ENCODE measurements at regions not wholly inside any gene's neighbourhood (a gene's known extent, or its start where the extent isn't known, plus 50 kb on each side); places are given as distances from the start of the nearest gene placed in this dataset.

DNA sequence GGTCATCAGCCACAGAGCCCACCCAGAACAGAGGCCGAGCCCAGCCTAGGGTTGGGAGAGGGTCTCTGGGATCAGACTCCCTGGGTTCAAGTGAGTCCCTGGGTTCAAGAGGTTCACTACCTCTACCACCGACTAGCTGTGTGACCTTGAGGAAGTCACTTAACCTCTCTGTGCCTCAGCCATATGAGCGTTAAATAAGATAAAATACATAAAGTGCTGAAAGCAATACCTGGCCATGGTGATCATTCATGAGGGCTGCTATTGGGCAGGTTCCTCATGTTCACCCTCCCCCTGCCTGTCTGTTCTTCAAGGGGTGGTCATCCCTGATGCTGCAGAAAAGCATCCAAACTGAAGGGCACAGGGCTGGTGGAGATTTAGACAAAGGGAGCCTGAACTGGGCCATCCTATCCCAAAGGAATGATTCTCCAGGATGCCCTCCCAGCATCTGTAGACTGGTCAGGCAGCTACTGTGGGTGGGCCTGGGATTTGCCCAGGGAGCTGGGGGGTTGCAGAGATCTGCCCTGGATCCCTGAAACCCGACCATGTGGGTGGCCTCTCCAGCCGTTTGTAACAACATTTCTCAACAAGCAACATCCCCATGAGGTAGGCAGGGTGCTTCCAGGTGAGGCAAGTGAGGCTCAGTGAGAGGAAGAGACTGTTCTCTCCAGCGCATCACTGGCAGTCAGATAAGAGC lies 196.6 kb downstream of the MATN1 start:
- no peaks in the 10 kb centered on the region for H3K9me3 ChIP-seq (ENCODE audit: control insufficient read depth, low read depth, low read length)
- no peaks in the 10 kb centered on the region for H3K79me2 ChIP-seq (ENCODE audit: control insufficient read depth, insufficient read depth, low read length)
- H3K9ac ChIP-seq (ENCODE audit: control insufficient read depth, extremely low read depth, insufficient read depth, low read length), result no peak overlapping the region
- peaks cover 42% of the 10 kb centered on the region for H3K4me1 ChIP-seq (ENCODE audit: control insufficient read depth, extremely low read depth, insufficient read depth, low read length)
- no peak overlapping the region for H3K27ac ChIP-seq (ENCODE audit: control insufficient read depth, insufficient read depth, low read length)
- H3K9me1 ChIP-seq (ENCODE audit: control insufficient read depth, extremely low read depth, insufficient read depth, low read length), result peaks cover 2% of the 10 kb centered on the region
- H3K27me3 ChIP-seq (ENCODE audit: control insufficient read depth, extremely low read depth, insufficient read depth, low read length), result no peaks in the 10 kb centered on the region
- H3K36me3 ChIP-seq (ENCODE audit: control insufficient read depth in 2 of 2, extremely low read depth in 1 of 2, insufficient read depth in 2 of 2, low read length in 2 of 2), result no peaks in the 10 kb centered on the region
- no peaks in the 10 kb centered on the region for H4K20me1 ChIP-seq (ENCODE audit: control insufficient read depth, extremely low read depth, insufficient read depth, low read length)
- TF ChIP-seq EZH2 (IDR thresholded peaks at IDR 0.05; ENCODE audit: low read length), result no peak
- TF ChIP-seq, protein P1, sequence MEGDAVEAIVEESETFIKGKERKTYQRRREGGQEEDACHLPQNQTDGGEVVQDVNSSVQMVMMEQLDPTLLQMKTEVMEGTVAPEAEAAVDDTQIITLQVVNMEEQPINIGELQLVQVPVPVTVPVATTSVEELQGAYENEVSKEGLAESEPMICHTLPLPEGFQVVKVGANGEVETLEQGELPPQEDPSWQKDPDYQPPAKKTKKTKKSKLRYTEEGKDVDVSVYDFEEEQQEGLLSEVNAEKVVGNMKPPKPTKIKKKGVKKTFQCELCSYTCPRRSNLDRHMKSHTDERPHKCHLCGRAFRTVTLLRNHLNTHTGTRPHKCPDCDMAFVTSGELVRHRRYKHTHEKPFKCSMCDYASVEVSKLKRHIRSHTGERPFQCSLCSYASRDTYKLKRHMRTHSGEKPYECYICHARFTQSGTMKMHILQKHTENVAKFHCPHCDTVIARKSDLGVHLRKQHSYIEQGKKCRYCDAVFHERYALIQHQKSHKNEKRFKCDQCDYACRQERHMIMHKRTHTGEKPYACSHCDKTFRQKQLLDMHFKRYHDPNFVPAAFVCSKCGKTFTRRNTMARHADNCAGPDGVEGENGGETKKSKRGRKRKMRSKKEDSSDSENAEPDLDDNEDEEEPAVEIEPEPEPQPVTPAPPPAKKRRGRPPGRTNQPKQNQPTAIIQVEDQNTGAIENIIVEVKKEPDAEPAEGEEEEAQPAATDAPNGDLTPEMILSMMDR (optimal IDR thresholded peaks at IDR 0.05 in 1 of 3, IDR thresholded peaks at IDR 0.05 in 1 of 3, conservative IDR thresholded peaks at IDR 0.05 in 1 of 3; ENCODE audit: extremely low read depth in 1 of 3, insufficient read depth in 2 of 3, low read length in 3 of 3), result no peak
- H3K4me3 ChIP-seq (ENCODE audit: control insufficient read depth in 2 of 3, extremely low read depth in 1 of 3, insufficient read depth in 2 of 3, low read depth in 1 of 3, low read length in 3 of 3), result no peak overlapping the region
- no peak overlapping the region for H2AFZ ChIP-seq (ENCODE audit: control insufficient read depth, low read length)
- no peak for FAIRE-seq
- dilution Hi-C loops (cut with MboI; ENCODE audit: extremely low pct_ligation_motif_present, low sequenced_read_pairs), result no loop called here
- no peak overlapping the region for H3K4me2 ChIP-seq (ENCODE audit: control insufficient read depth, extremely low read depth, insufficient read depth, low read depth, low read length)
- no peak for DNase-seq (ENCODE audit: low read depth, low spot score)

DNA sequence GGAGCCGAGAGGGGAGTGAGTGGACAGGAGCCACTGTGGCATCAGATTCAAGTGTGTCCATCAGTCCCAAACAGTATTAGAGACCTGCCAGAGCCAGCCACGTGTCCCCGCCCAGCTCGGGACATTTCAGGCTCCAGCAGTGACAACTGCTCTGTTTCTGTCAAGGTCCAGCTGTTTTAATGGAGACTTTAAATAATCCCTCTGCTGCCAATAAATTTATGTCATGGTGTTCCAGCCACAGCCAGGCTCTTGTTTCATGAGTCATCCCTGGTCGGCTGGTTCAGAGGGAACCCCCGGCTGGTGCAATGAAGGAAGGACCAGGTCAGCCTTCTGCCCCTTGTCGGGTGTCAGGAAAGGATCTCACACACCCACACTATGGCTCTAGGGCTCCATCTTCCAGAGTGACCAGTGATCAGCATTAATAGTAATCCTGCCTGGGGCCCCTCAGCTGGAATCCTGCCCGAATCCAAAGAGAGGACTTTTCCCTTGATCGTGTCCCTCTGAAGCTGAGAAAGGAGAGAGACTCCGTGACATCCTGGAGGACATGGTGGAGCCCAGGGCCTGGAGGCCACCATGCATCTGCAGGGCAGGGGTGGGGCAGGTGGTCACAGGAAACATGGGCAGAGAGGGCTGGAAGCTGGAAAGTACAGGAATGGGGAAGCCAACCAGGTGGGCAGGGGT lies 197.3 kb downstream of the MATN1 start:
- Histone ChIP-seq H3K36me3 (ENCODE audit: control insufficient read depth in 2 of 2, extremely low read depth in 1 of 2, insufficient read depth in 2 of 2, low read length in 2 of 2) (no peaks in the 10 kb centered on the region), H3K9ac (ENCODE audit: control insufficient read depth, extremely low read depth, insufficient read depth, low read length) (peak overlapping the region; percentile 10), H3K27ac (ENCODE audit: control insufficient read depth, insufficient read depth, low read length) (no peak overlapping the region), H3K9me1 (ENCODE audit: control insufficient read depth, extremely low read depth, insufficient read depth, low read length) (peaks cover 2% of the 10 kb centered on the region), H3K79me2 (ENCODE audit: control insufficient read depth, insufficient read depth, low read length) (no peaks in the 10 kb centered on the region), H3K27me3 (ENCODE audit: control insufficient read depth, extremely low read depth, insufficient read depth, low read length) (no peaks in the 10 kb centered on the region), H3K4me3 (ENCODE audit: control insufficient read depth in 2 of 3, extremely low read depth in 1 of 3, insufficient read depth in 2 of 3, low read depth in 1 of 3, low read length in 3 of 3) (peak overlapping the region in 1 of 3 experiments; percentile 1), H3K4me2 (ENCODE audit: control insufficient read depth, extremely low read depth, insufficient read depth, low read depth, low read length) (peak overlapping the region; percentile 40), H3K9me3 (ENCODE audit: control insufficient read depth, low read depth, low read length) (no peaks in the 10 kb centered on the region), H3K4me1 (ENCODE audit: control insufficient read depth, extremely low read depth, insufficient read depth, low read length) (peaks cover 49% of the 10 kb centered on the region), H2AFZ (ENCODE audit: control insufficient read depth, low read length) (no peak overlapping the region), H4K20me1 (ENCODE audit: control insufficient read depth, extremely low read depth, insufficient read depth, low read length) (no peaks in the 10 kb centered on the region)
- TF ChIP-seq EZH2 (IDR thresholded peaks at IDR 0.05; ENCODE audit: low read length), result no peak
- TF ChIP-seq, protein P1 (optimal IDR thresholded peaks at IDR 0.05 in 1 of 3, IDR thresholded peaks at IDR 0.05 in 1 of 3, conservative IDR thresholded peaks at IDR 0.05 in 1 of 3; ENCODE audit: extremely low read depth in 1 of 3, insufficient read depth in 2 of 3, low read length in 3 of 3), result no peak
- dilution Hi-C loops (cut with MboI; ENCODE audit: extremely low pct_ligation_motif_present, low sequenced_read_pairs), result no loop called here
- DNase-seq (ENCODE audit: low read depth, low spot score) (no peak), FAIRE-seq (peak; percentile 32)

Measured in keratinocyte (primary cell).